ENCODE measurements at regions not wholly inside any gene's neighbourhood (a gene's known extent, or its start where the extent isn't known, plus 50 kb on each side); places are given as distances from the start of the nearest gene placed in this dataset.

DNA sequence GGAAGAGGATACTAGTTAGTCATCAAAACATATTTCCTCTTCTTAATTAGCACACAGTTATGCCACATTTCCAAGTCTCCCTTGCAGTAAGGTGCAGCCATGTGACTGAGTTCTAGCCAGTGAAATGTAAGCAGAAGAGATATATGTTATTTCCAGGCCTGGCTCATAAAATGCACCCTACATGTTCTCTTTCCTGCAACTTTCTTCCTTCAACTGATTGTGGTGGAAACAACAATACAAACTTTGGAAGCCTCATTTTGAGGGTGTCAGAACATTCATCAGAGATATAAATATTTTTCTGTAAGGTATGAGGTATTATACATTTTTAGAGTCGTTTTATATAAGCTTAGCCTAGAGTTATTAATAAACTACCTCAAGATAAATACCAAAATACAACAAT, 110.9 kb upstream of the PDE7B start:
- H3K27ac ChIP-seq: no peak overlapping the region
- H3K4me1 ChIP-seq: no peaks in the 10 kb centered on the region
- WGBS, 2 donors: 81 to 86% methylated on average over 1 of the region's 1 CpG
- H3K27me3 ChIP-seq: no peaks in the 10 kb centered on the region
- no peak for TF ChIP-seq POLR2A (IDR thresholded peaks at IDR 0.05)
- TF ChIP-seq, protein P1, sequence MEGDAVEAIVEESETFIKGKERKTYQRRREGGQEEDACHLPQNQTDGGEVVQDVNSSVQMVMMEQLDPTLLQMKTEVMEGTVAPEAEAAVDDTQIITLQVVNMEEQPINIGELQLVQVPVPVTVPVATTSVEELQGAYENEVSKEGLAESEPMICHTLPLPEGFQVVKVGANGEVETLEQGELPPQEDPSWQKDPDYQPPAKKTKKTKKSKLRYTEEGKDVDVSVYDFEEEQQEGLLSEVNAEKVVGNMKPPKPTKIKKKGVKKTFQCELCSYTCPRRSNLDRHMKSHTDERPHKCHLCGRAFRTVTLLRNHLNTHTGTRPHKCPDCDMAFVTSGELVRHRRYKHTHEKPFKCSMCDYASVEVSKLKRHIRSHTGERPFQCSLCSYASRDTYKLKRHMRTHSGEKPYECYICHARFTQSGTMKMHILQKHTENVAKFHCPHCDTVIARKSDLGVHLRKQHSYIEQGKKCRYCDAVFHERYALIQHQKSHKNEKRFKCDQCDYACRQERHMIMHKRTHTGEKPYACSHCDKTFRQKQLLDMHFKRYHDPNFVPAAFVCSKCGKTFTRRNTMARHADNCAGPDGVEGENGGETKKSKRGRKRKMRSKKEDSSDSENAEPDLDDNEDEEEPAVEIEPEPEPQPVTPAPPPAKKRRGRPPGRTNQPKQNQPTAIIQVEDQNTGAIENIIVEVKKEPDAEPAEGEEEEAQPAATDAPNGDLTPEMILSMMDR (IDR thresholded peaks at IDR 0.05): no peak
- intact Hi-C loops (cut with DNase I): no loop called here
- no peak for DNase-seq
- no peak overlapping the region for H3K4me3 ChIP-seq (replicated peaks in 1 of 3)
- no peaks in the 10 kb centered on the region for H3K9me3 ChIP-seq
- H3K36me3 ChIP-seq: no peaks in the 10 kb centered on the region

DNA sequence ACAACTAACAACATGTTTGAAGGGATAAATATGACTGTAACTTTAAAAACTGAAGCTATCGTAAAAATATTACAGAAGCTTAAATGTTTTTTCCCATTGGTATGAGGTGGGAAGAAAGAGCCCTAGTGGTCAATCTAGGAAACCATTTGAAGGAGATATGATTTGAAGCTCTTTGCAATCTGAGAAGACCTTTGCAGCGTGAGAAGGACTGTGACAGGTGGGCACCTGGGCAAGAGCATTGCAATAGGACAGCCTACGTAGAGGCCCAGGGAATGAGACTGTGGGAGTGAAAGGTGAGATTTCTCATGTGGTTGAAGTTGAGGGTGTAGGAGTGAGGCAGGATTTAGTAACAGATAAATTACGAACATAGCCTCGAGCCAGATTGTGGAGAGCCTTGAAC, 108.0 kb upstream of the PDE7B start:
- Histone ChIP-seq H3K36me3 (no peaks in the 10 kb centered on the region), H3K27ac (no peak overlapping the region), H3K27me3 (no peaks in the 10 kb centered on the region), H3K4me1 (no peaks in the 10 kb centered on the region), H3K4me3 (replicated peaks in 1 of 3) (no peak overlapping the region), H3K9me3 (no peaks in the 10 kb centered on the region)
- 91 to 93% methylated on average over 5 of the region's 5 CpGs for WGBS, 2 donors
- no peak for TF ChIP-seq POLR2A (IDR thresholded peaks at IDR 0.05)
- TF ChIP-seq, protein P1 (IDR thresholded peaks at IDR 0.05): no peak
- intact Hi-C loops (cut with DNase I): no loop called here
- DNase-seq: no peak

DNA sequence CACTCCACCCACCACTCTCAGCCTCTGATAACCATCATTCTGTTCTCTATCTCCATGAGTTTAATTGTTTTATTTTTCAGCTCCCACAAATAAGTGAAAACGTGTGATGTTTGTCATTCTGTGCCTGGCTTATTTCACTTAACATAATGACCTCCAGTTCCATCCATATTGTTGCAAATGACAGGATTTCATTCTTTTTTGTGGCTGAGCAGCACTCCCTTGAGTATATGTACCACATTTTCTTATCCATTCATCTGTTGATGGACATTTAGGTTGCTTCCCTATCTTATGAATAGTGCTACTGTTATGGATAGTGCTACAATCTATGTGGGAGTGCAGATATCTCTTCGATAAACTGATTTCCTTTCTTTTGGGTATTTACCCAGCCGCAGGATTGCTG, 103.3 kb upstream of the PDE7B start:
- Histone ChIP-seq H3K9me3 (no peaks in the 10 kb centered on the region), H3K36me3 (no peaks in the 10 kb centered on the region), H3K27me3 (no peaks in the 10 kb centered on the region), H3K4me3 (replicated peaks in 1 of 3) (no peak overlapping the region), H3K4me1 (no peaks in the 10 kb centered on the region), H3K27ac (no peak overlapping the region)
- 85% methylated on average over 3 of the region's 3 CpGs for WGBS, 2 donors
- intact Hi-C loops (cut with DNase I): no loop called here
- DNase-seq: no peak
- TF ChIP-seq POLR2A (IDR thresholded peaks at IDR 0.05): no peak
- TF ChIP-seq, protein P1 (IDR thresholded peaks at IDR 0.05): no peak

DNA sequence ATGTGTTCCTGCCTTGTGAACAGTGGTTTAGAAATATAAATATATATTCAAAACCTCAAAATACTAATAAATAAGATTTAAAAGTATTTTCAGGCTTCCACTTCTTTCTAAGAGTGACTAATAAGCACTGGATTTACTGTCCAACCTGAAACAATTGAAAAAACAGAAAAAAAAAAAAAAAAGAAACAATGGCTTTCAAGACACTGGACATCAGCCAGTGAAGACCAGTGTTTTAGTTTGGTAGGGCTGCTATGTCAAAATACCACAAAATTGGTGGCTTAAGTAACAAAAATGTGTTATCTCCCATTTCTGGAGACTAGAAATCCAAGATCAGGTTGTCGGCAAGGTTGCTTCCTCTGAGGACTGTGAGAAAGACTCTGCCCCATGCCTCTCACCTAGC, 101.4 kb upstream of the PDE7B start:
- no peak for DNase-seq
- TF ChIP-seq POLR2A (IDR thresholded peaks at IDR 0.05): no peak
- TF ChIP-seq, protein P1 (IDR thresholded peaks at IDR 0.05): no peak
- WGBS, 2 donors: 93 to 100% methylated on average over 1 of the region's 1 CpG
- Histone ChIP-seq H3K4me1 (no peaks in the 10 kb centered on the region), H3K4me3 (replicated peaks in 1 of 3) (no peak overlapping the region), H3K27me3 (no peaks in the 10 kb centered on the region), H3K36me3 (no peaks in the 10 kb centered on the region), H3K9me3 (no peaks in the 10 kb centered on the region), H3K27ac (no peak overlapping the region)
- intact Hi-C loops (cut with DNase I): no loop called here

DNA sequence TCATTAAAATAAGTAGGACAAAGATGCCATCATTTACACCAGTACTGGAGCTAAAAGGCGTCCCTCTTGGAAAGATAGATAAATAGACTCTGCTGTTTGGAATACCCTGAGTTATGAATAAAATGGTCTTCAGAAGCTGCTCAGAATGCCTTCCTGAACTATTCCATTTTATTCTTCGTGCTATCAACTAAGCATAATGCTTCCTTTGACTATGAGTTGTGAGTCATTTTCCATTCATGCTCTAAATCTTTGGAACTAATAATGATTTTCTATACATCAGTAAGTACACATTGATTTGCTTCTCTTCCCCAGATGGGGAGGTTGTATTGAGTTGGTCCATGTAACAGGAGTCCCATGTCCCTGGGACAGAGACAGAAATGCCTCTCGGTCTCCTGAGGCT, 98.3 kb upstream of the PDE7B start:
- DNase-seq: no peak
- Histone ChIP-seq H3K27ac (no peak overlapping the region), H3K27me3 (no peaks in the 10 kb centered on the region), H3K4me1 (no peaks in the 10 kb centered on the region), H3K9me3 (no peaks in the 10 kb centered on the region), H3K36me3 (no peaks in the 10 kb centered on the region), H3K4me3 (replicated peaks in 1 of 3) (no peak overlapping the region)
- intact Hi-C loops (cut with DNase I): no loop called here
- 93 to 96% methylated on average over 3 of the region's 3 CpGs for WGBS, 2 donors
- no peak for TF ChIP-seq POLR2A (IDR thresholded peaks at IDR 0.05)
- TF ChIP-seq, protein P1 (IDR thresholded peaks at IDR 0.05): no peak

All from thyroid gland (tissue), 4 donors.